Middle frontal gyrus (tissue), 1 donor: ENCODE measurements at regions not wholly inside any gene's neighbourhood (a gene's known extent, or its start where the extent isn't known, plus 50 kb on each side); places are given as distances from the start of the nearest gene placed in this dataset.
"Not testable (repeated sequence)": the region's sequence is repeated elsewhere in the genome, so short reads cannot be mapped to it uniquely, and the experiment has no call there.

Source experiments
- DNase-seq: peaks from one replicate; pipeline ENCODE4 v3.0.0-alpha.2; 2015; ENCODE audit warnings: low spot score; ENCODE audit errors: extremely low spot score

DNA sequence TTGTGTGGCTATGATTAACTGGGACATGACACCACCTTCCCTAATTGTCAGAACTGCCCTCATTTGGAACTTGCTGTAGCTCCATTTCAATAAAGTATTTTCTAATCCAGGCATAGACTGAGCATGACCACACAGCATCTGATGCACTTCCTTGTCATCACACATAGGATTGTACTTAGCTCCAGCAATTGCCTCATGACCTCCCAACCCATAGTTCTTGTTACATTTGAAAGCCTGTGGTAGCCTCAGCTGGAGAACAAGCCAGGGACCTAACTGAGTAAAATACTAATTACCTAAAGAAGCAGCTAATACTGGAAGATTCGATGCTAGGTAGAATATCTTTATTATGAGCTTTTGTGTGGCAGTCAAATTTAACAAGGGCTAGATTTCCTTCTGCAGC, 187.3 kb upstream of the KIF2B start:
- DNase-seq = no peak

GRCh38 chr17:53633856-53634255, 188.9 kb upstream of the KIF2B start:
- DNase-seq = no peak

DNA sequence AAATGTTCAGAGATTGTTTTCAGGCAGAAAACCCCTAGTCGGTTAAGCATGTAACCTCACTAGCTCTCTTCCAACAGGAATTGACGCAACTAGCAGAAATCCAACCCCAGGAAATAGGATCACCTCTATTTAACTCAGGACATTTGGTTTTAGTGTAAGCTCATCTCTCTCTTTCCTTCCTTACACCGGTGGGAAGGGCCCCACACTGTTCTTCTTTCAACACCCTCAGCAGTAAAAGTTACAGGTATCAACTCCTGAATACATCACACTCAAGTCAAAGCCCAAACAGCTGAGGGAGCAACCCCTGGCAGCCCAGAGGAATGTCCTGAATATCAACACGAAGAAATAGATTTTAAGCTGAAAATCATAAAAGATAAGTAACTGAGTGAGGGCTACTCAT, 191.2 kb upstream of the KIF2B start:
- DNase-seq = no peak

DNA sequence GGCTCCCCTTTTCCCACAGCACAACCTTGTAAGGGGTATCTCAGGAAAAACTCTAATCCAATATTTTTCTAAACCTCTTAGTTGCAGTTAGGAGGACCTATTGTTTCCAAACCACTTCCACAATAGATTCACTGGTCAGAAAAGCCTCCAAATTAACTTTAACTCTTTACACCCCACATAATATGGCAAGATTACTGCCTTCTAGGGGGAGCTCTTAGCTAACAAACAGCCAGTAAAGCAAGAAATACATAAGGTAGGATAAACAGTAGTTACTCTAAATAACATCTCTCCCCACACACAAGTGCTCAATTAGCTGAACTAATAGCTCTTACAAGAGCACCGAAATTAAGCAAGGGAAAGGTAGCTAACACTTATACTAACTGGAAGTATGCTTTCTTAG, 192.1 kb upstream of the KIF2B start:
- DNase-seq = no peak

GRCh38 chr17:53630115-53630514, 192.6 kb upstream of the KIF2B start:
- no peak for DNase-seq

- DNase-seq = no peak
These were observed 193.5 kb upstream of the KIF2B start for GRCh38 chr17:53629188-53629587.

DNA sequence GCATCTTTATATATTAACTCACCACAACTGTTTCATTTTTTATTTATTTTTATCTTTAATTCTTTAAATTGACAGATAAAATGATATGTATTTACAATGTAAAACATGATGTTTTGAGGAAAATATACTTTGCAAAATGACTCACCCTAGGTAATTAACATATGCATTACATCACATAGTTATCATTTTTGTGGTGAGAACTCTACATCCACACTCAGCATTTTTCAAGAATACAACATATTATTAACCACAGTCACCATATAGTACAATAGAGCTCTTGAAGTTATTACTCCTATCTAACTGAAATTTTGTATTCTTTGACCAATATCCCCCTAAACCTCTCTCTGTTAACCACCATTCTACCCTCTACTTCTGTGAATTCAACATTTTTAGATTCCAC, 194.7 kb upstream of the KIF2B start:
- DNase-seq = no peak

GRCh38 chr17:53627511-53627910, 195.2 kb upstream of the KIF2B start:
- DNase-seq = no peak

- no peak for DNase-seq
These were observed 196.4 kb upstream of the KIF2B start for GRCh38 chr17:53626286-53626685.

DNA sequence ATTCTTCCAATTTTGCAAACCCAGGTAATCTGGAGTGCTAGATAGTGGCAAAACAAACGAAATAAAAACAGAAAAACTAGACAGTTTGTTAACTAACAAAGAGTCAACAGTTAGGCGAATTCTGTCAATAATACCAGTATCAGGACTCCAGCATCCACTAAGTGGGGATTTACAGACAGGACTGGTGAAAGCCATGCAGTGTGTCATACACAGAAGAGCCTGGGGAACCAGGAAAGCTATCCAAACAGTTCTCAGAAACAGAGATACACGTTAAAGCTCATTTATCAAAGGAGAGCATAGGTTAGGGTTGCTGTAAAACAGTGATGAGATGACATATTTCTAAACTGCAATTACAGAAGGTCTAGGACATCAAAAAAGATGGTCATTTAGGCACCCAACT, 203.7 kb upstream of the KIF2B start:
- DNase-seq = no peak

GRCh38 chr17:53608208-53608607, 214.5 kb upstream of the KIF2B start:
- DNase-seq = not testable (repeated sequence)

DNA sequence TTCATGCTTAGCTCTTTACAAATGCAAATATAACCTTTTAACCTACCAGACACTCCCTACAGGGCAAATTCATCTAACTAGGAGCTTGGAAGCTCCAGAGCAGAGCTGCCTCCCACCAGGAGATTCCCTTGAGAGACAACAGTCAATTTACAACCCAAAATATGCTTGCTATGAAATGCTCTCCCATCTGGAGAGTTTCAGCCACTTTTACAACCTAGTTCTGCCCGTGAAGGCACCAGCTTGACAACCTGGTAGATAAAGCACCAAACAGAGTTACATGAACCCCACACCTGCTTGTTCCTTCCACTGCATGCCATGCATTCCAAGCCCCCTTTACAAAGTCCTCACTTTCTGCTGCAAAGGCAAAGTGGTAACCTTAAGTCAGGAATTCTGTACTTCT, 215.3 kb upstream of the KIF2B start:
- DNase-seq = no peak

DNA sequence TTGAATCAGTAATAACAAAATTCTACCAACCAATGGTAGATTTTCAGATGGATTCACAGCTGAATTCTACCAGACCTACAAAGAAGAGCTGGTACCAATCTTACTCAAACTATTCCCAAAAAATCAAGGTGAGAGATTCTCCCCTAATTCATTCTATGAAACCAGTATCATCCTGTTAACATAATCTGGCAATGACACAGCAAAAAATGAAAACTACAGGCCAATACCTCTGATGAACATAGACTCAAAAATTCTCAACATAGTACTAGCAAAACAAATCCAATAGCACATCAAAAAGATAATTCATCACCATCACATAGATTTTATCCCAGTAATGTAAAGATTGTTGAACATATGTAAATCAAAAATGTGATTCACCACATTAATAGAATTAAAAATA, 234.4 kb upstream of the KIF2B start:
- no peak for DNase-seq

- DNase-seq = no peak
These were observed 248.7 kb upstream of the KIF2B start for GRCh38 chr17:53574038-53574437.

DNA sequence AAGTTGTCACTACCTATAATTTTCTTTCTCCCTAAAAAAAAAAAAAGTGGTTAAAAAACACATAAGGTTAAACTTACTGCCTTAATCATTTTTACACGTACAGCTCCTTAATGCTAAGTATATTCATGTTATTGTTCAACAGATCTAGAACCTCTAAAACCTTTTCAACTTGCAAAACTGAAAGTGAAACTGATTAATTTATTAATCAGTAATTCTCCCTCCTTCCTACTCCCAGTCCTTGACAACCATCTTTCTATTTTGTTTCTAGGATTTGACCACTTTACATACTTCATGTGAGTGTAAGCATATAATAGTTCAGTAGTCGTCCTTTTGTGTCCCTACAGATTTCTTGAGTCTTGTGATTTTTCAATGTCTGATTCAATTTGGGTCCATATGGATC, 251.4 kb upstream of the KIF2B start:
- DNase-seq = no peak

DNA sequence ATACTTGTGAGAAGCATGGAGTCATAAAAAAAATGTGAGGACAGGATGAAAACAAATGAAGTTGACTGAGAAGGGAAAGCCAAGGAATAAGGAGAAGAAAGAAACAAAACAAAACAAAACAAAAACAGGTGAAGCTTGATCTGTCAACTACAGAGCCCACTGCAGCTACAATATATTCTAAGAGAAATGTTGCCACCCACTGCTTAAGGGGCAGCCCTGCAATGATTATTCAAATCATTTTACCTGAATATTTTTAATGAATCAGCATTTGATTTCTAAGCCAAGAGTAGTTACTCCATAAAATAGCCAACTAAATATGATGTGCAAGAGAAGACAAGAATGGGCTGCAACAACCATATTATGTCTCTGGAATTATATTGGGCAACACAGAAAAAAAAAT, 252.0 kb upstream of the KIF2B start:
- no peak for DNase-seq

GRCh38 chr17:53560953-53561352, 261.8 kb upstream of the KIF2B start:
- DNase-seq = no peak

DNA sequence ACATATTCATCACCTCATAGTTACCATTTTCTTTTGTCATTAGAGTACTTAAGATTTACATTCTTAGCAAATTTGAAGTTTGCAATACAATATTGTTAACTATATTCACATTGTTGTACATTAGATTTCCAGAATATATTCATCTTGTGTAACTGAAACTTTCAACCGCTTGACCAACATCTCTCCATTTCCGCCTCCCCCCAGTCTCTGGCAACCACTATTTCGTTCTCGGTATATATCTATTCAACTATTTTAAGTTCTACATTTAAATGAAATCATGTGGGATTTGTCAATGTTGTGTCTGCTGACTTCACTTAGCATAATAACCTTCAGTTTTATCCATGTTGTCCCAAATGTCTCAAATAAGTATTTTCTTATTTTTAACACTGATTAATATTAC, 274.5 kb upstream of the KIF2B start:
- no peak for DNase-seq

DNA sequence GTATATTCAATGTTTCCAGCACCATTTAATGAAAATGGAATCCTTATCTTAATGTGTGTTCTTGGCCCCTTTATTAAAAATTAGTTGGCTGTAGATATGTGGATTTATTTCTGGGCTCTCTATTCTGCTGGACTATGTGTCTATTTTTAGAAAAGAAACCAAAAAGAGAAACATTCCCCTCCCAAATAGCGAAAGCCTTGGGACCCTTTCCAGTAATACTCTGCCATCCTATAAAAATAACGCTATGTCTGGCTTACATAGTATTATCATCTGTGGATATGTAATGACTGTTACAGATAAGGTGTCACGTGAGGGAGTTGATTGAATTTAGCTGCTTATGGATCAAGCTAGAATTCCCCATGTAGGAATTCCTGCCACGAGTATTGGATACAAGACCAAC, 279.3 kb upstream of the KIF2B start:
- DNase-seq = no peak

DNA sequence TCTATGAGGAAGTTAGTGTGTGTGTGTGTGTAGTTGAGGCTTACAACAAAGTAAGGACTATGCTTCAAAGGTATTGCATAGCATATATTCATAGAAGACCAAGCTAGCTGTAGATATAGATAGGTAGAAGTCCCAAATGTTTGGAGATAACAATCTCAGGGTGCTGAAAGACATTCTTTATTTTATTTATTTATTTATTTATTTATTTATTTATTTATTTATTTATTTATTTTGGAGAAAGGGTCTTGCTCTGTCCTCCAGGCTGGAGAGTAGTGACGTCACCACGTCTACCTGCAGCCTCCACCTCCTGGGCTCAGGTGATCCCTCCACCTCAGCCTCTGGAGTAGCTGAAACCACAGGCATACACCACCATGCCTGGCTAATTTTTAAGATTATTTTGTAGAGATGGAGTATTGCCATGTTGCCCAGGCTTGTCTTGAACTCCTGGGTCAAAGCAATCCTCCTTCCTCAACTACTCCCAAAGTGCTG, 284.6 kb upstream of the KIF2B start:
- no peak for DNase-seq

DNA sequence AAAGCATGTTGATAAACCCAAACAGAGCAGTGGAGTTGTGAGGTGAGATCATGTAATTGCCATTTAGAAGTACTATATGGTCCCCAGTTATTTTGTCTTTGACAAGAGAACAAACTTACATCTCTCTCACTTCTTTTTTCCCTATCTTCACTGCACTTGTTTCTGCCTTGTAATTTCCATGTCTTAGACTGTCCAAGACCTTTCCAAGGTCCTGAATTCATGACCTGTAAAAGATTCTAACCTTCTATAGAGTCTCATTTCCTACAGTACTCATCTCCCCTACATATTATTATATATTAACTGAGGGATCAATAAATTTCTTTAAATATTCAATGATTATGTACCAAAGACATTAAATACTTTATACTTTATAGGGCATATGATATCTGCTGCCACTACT, 295.3 kb upstream of the KIF2B start:
- no peak for DNase-seq

- DNase-seq = no peak
These were observed 297.1 kb upstream of the KIF2B start for GRCh38 chr17:53525590-53525989.

- no peak for DNase-seq
These were observed 306.1 kb upstream of the KIF2B start for GRCh38 chr17:53516636-53517035.

GRCh38 chr17:53499277-53499676, 323.4 kb upstream of the KIF2B start:
- DNase-seq = no peak
